Mesenchymal stem cell (in vitro differentiated cells and primary cell): ENCODE measurements at regions not wholly inside any gene's neighbourhood (a gene's known extent, or its start where the extent isn't known, plus 50 kb on each side); places are given as distances from the start of the nearest gene placed in this dataset.

Experiments
- DNase-seq: peaks from one replicate; pipeline ENCODE4 v3.0.0-alpha.2; 2013
- H2AFZ ChIP-seq: one replicate; pipeline ENCODE4 v1.6.1; 2013; ENCODE audit warnings: low read depth, mild to moderate bottlenecking, control low read depth, inconsistent platforms, low read length, moderate library complexity
- H2AK5ac ChIP-seq: 2 replicates; pipeline ENCODE4 v1.6.1; 2013; ENCODE audit warnings: low read length, moderate library complexity, mild to moderate bottlenecking, inconsistent platforms; ENCODE audit not compliant: severe bottlenecking
- H2BK120ac ChIP-seq: one replicate; pipeline ENCODE4 v1.6.1; 2013; ENCODE audit warnings: low read depth, mild to moderate bottlenecking, inconsistent platforms, low read length, moderate library complexity
- H2BK12ac ChIP-seq, 2 experiments: one replicate each; pipeline ENCODE4 v1.6.1; 2013; ENCODE audit warnings: inconsistent platforms in 2 of 2, low read length in 2 of 2, mild to moderate bottlenecking in 2 of 2, moderate library complexity in 2 of 2, control low read depth in 1 of 2
- H2BK15ac ChIP-seq: one replicate; pipeline ENCODE4 v1.6.1; 2013; ENCODE audit warnings: mild to moderate bottlenecking, low read depth, inconsistent platforms; ENCODE audit not compliant: poor library complexity, severe bottlenecking
- H2BK5ac ChIP-seq: 2 replicates; pipeline ENCODE4 v1.6.1; 2013; ENCODE audit warnings: low read depth, mild to moderate bottlenecking, low read length, control low read depth, inconsistent platforms; ENCODE audit not compliant: poor library complexity, severe bottlenecking
- H3K14ac ChIP-seq, 2 experiments: one replicate each; pipeline ENCODE4 v1.6.1; 2013; ENCODE audit warnings: inconsistent platforms in 2 of 2, low read length in 2 of 2, control low read depth in 1 of 2, mild to moderate bottlenecking in 1 of 2, moderate library complexity in 1 of 2
- H3K18ac ChIP-seq, 2 experiments: one replicate each; pipeline ENCODE4 v1.6.1; 2013; ENCODE audit warnings: inconsistent platforms in 2 of 2, low read length in 2 of 2, control low read depth in 1 of 2, low read depth in 1 of 2, mild to moderate bottlenecking in 1 of 2
- H3K23ac ChIP-seq, 2 experiments: one replicate each; pipeline ENCODE4 v1.6.1; 2013; ENCODE audit warnings: inconsistent platforms in 2 of 2, low read length in 2 of 2, mild to moderate bottlenecking in 2 of 2, moderate library complexity in 2 of 2, control low read depth in 1 of 2
- H3K27ac ChIP-seq: 2 replicates; pipeline ENCODE4 v1.5.1; 2013; ENCODE audit warnings: mild to moderate bottlenecking, moderate library complexity, low read length, control low read depth, inconsistent platforms; ENCODE audit not compliant: poor library complexity, severe bottlenecking
- H3K27me3 ChIP-seq, 2 experiments: 2 replicates each; pipeline versions ENCODE4 v1.6.1 to v1.7.0; 2013; ENCODE audit warnings: low read length in 2 of 2, mild to moderate bottlenecking in 2 of 2, moderate library complexity in 2 of 2, control low read depth in 1 of 2, inconsistent platforms in 1 of 2; ENCODE audit not compliant: control insufficient read depth in 1 of 2, insufficient read depth in 1 of 2
- H3K36me3 ChIP-seq, 2 experiments: 2 replicates each; pipeline versions ENCODE4 v1.6.1 to v1.7.0; 2013; ENCODE audit warnings: low read length in 2 of 2, control low read depth in 1 of 2, inconsistent platforms in 1 of 2, low read depth in 1 of 2, mild to moderate bottlenecking in 1 of 2; ENCODE audit not compliant: insufficient read depth in 2 of 2, control insufficient read depth in 1 of 2
- H3K4ac ChIP-seq, 2 experiments: one replicate each; pipeline ENCODE4 v1.6.1; 2013; ENCODE audit warnings: inconsistent platforms in 2 of 2, low read length in 2 of 2, mild to moderate bottlenecking in 2 of 2, moderate library complexity in 2 of 2, control low read depth in 1 of 2, low read depth in 1 of 2
- H3K4me1 ChIP-seq: 2 replicates; pipeline ENCODE4 v1.6.1; 2013; ENCODE audit warnings: low read depth, low read length, control low read depth; ENCODE audit not compliant: control insufficient read depth, insufficient read depth
- H3K4me2 ChIP-seq: 2 replicates; pipeline ENCODE4 v1.6.1; 2013; ENCODE audit warnings: low read length, mild to moderate bottlenecking, inconsistent platforms; ENCODE audit not compliant: poor library complexity, severe bottlenecking
- H3K4me3 ChIP-seq, 2 experiments: 2 replicates each; pipeline versions ENCODE4 v1.5.1 to v1.7.0; 2013; ENCODE audit warnings: low read length in 2 of 2, mild to moderate bottlenecking in 2 of 2, control low read depth in 1 of 2, low read depth in 1 of 2; ENCODE audit not compliant: insufficient read depth in 1 of 2
- H3K79me1 ChIP-seq: replicated peaks from 2 replicates; pipeline ENCODE4 v1.6.1; 2013; ENCODE audit warnings: mild to moderate bottlenecking, control low read depth, low read length, inconsistent platforms; ENCODE audit not compliant: poor library complexity, severe bottlenecking
- H3K9ac ChIP-seq: 2 replicates; pipeline ENCODE4 v1.7.0; 2013; ENCODE audit warnings: mild to moderate bottlenecking, low read length, moderate library complexity
- H3K9me3 ChIP-seq: 2 replicates; pipeline ENCODE4 v1.7.0; 2013; ENCODE audit warnings: mild to moderate bottlenecking, low read length; ENCODE audit not compliant: control insufficient read depth
- H4K8ac ChIP-seq: one replicate; pipeline ENCODE4 v1.6.1; 2013; ENCODE audit warnings: inconsistent platforms, mild to moderate bottlenecking, low read length, moderate library complexity
- H4K91ac ChIP-seq: one replicate; pipeline ENCODE4 v1.6.1; 2013; ENCODE audit warnings: mild to moderate bottlenecking, low read length, inconsistent platforms
- WGBS: methylation state at CpG from one replicate; pipeline ENCODE4 v1.1.7; 2013; ENCODE audit warnings: mixed read lengths; 5-methylcytosine and 5-hydroxymethylcytosine counted together

- Histone ChIP-seq H3K27me3 (no peaks in the 10 kb centered on the region), H4K8ac (no peak overlapping the region), H3K4ac (no peak overlapping the region), H2AK5ac (no peak overlapping the region), H3K79me1 (no peaks in the 10 kb centered on the region), H3K4me2 (no peak overlapping the region), H4K91ac (no peak overlapping the region), H3K36me3 (no peaks in the 10 kb centered on the region), H2BK120ac (no peak overlapping the region), H3K27ac (no peak overlapping the region), H2AFZ (no peak overlapping the region), H3K23ac (no peak overlapping the region), H3K9ac (no peak overlapping the region), H3K18ac (no peak overlapping the region), H2BK15ac (no peak overlapping the region), H3K4me3 (no peak overlapping the region), H3K14ac (no peak overlapping the region), H2BK5ac (no peak overlapping the region), H3K9me3 (no peaks in the 10 kb centered on the region), H3K4me1 (no peaks in the 10 kb centered on the region), H2BK12ac (no peak overlapping the region)
- DNase-seq, result no peak
- WGBS, result 81% methylated on average over 5 of the region's 5 CpGs
Measured at GRCh38 chr9:7984692-7985091, 185.1 kb upstream of the DMAC1 start.

DNA sequence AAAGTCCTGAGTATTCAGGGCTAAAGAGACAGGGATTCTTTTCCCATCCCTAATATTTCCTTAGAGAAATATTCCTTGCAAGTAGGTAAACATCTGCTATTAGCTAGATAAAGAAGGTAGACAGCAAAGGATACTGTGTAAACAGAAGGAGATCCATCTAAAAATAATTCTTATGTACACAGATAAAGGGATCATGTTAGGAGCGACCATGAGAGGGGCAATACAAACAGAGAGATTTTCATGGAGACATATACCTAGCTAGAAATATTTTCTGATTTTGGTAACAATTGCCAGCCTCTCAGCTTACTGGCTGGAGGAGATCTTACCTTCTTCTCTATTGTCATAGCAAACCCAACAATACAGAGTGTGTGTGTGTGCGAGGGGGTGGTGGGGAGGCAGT, 184.6 kb upstream of the DMAC1 start:
- Histone ChIP-seq H3K27ac (no peak overlapping the region), H3K27me3 (no peaks in the 10 kb centered on the region), H4K8ac (no peak overlapping the region), H3K36me3 (no peaks in the 10 kb centered on the region), H3K79me1 (no peaks in the 10 kb centered on the region), H3K23ac (no peak overlapping the region), H3K4me3 (no peak overlapping the region), H2AFZ (no peak overlapping the region), H2AK5ac (no peak overlapping the region), H2BK5ac (no peak overlapping the region), H2BK15ac (no peak overlapping the region), H2BK120ac (no peak overlapping the region), H3K9me3 (no peaks in the 10 kb centered on the region), H3K4me1 (no peaks in the 10 kb centered on the region), H3K14ac (no peak overlapping the region), H4K91ac (no peak overlapping the region), H3K4ac (no peak overlapping the region), H3K18ac (no peak overlapping the region), H3K9ac (no peak overlapping the region), H2BK12ac (no peak overlapping the region), H3K4me2 (no peak overlapping the region)
- no peak for DNase-seq
- 100% methylated on average over 1 of the region's 2 CpGs for WGBS

DNA sequence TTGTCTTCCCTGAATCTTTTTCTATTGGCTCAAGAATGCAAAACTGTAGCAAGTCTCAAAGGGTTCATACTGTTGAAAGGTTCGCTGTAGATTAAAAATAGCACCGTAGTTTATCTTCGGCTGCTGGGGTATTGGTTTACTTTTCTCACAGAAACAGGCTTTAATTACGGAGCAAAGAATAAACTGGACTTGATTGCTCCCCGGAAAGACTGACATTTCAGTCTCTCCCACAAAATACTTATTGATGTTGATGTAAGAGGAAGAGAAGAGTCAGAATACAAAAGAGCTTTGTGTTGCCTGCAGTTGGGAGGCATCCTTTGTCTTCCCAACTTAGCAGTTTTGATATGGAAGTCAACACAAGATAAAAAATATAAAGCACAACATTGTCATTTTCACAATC, 183.9 kb upstream of the DMAC1 start:
- no peak overlapping the region for H3K14ac ChIP-seq
- no peaks in the 10 kb centered on the region for H3K9me3 ChIP-seq
- H3K9ac ChIP-seq, result no peak overlapping the region
- no peaks in the 10 kb centered on the region for H3K4me1 ChIP-seq
- H4K8ac ChIP-seq, result no peak overlapping the region
- 88% methylated on average over 3 of the region's 5 CpGs for WGBS
- no peaks in the 10 kb centered on the region for H3K36me3 ChIP-seq
- no peak overlapping the region for H2BK5ac ChIP-seq
- H2BK12ac ChIP-seq, result no peak overlapping the region
- no peak overlapping the region for H3K27ac ChIP-seq
- no peak overlapping the region for H3K4me3 ChIP-seq
- no peak overlapping the region for H3K4ac ChIP-seq
- H3K23ac ChIP-seq, result no peak overlapping the region
- DNase-seq, result no peak
- H3K4me2 ChIP-seq, result no peak overlapping the region
- H3K79me1 ChIP-seq, result no peaks in the 10 kb centered on the region
- no peak overlapping the region for H3K18ac ChIP-seq
- no peak overlapping the region for H4K91ac ChIP-seq
- no peak overlapping the region for H2BK120ac ChIP-seq
- H2AFZ ChIP-seq, result no peak overlapping the region
- H3K27me3 ChIP-seq, result no peaks in the 10 kb centered on the region
- no peak overlapping the region for H2BK15ac ChIP-seq
- H2AK5ac ChIP-seq, result no peak overlapping the region

DNA sequence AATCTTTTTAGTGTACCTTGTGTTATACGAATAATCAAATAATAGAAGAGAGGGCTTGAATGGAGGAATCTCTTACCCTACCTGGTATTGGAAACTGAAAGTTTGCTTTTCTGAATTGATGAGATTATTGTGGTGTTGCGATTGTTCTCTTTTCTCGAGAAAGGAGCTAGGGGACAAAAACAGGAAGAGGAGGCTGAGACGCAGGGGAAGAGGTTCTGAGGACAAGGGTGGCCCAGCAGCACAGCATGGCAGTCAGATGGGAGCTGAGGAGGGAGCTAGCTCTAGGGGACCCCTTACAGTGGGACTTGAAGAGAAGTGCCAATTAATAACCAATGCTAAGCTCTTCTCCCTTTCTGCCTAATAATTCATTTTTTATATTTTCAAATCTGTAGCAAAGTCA, 183.3 kb upstream of the DMAC1 start:
- Histone ChIP-seq H3K23ac (no peak overlapping the region), H3K36me3 (no peaks in the 10 kb centered on the region), H2AFZ (no peak overlapping the region), H3K14ac (no peak overlapping the region), H3K4me3 (no peak overlapping the region), H2AK5ac (no peak overlapping the region), H3K18ac (no peak overlapping the region), H4K91ac (no peak overlapping the region), H3K79me1 (no peaks in the 10 kb centered on the region), H3K27ac (no peak overlapping the region), H3K4me1 (no peaks in the 10 kb centered on the region), H3K4me2 (no peak overlapping the region), H2BK15ac (no peak overlapping the region), H3K27me3 (no peaks in the 10 kb centered on the region), H3K9ac (no peak overlapping the region), H2BK12ac (no peak overlapping the region), H3K9me3 (no peaks in the 10 kb centered on the region), H2BK120ac (no peak overlapping the region), H2BK5ac (no peak overlapping the region), H3K4ac (no peak overlapping the region), H4K8ac (no peak overlapping the region)
- 84% methylated on average over 4 of the region's 4 CpGs for WGBS
- DNase-seq, result no peak
